GM21381 (cell line): ENCODE measurements at regions not wholly inside any gene's neighbourhood (a gene's known extent, or its start where the extent isn't known, plus 50 kb on each side); places are given as distances from the start of the nearest gene placed in this dataset.
"Not testable (repeated sequence)": the region's sequence is repeated elsewhere in the genome, so short reads cannot be mapped to it uniquely, and the experiment has no call there.

ENCODE experiments used
- ATAC-seq: cut with Tn5 transposase; IDR thresholded peaks from one replicate; pipeline ENCODE4 v1.9.1; 2021; ENCODE audit warnings: mild to moderate bottlenecking, moderate library complexity; ENCODE audit not compliant: unreplicated experiment

DNA sequence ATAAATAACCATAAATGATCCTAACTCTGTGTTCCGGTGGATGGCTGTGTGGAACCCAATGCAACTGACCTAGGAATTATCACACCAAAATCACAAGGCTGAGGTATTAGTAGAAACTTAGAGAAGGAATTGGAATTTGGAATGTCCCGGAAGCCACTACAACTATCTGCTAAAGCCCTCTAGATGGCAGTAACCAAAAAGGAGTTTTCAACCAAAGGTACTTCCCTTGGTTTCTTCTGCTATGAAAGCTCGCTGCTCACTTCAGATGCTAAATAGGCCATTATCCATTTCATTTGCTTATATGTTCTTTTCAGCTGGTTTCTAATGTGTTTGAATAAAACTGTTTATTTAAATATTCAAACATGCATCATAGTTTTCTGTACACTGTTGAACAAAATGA is 1589.1 kb upstream of the SPRY2 start:
- ATAC-seq, result no peak

DNA sequence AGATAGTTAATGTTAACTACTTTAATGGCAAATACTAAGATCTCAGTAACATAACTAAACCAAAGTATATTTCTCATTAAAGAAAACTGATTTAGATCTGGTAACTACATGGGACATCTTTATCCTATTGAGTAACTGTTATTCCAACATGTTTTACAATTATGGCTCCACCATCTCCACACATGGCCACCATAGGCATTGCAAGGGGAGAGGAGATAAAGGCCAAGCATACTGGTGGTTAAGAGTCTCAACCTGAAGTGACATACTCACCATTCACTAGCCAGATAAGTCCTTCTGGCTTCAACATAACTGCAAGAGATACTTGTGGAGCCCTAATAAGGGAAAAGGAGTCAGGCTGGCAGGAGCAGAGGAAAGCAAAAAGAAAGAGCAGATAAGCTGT is 1586.4 kb upstream of the SPRY2 start:
- ATAC-seq, result no peak

DNA sequence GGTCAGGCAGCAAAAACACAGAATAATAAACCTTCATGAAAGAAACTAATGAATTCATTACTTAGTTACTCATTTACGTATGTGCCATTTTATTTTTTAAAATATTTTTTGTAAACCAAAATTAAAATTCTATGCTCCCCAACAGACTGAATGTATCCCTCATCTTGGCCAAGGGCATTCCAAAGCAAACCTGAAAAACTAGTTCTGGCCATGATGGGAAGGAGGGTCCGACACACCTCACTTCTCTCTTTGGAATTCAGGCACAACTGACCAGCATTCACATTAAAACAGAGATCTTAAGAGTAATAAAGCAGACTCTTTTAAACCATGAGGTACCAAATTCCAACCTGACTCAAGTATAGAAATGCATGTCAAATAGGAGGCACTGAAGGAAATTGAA is 1576.9 kb upstream of the SPRY2 start:
- ATAC-seq, result no peak

DNA sequence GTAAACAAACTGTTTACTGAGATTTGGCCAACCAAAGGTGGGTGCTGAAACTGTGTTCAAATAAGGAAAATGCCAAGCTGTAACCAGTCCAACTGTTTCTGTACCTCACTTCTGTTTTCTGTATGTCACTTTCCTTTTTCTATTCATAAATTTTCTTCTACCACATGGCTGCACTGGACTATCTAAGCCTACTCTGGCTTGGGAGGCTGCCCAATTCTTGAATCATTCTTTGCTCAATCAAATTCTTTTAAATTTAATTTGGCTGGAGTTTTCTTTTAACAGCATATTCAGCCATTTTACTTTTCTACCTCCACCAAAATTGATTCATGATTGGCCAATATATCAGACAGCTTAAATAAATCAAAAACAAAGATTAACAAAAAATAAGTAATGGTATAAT is 1575.5 kb upstream of the SPRY2 start:
- ATAC-seq, result no peak

DNA sequence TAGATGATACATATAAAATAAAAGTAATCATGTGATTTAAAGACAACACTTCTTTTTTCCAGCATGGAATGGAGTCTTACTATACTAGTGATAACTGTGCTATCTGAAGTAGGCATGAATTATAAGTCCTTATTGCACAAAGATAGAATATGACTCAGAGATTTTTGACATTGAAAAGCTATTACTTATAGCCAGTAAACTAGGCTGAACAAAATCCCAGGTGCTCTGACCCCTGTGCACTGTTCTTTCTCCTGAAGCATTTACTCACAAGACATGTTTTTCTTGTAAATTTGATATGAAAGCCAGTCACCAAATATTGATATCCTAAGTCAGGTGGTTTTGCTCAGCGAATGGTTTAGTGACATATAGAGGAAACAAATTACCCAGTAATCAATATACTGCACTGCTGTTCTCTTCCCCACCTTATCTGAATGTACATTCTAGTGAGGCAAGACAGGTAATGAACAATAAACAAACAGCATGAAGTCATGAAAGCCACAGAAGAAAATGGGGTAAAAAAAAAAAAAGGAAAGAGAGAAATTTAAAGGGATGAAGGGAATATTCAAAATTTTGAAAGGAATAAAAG is 1567.0 kb upstream of the SPRY2 start:
- ATAC-seq, result no peak

DNA sequence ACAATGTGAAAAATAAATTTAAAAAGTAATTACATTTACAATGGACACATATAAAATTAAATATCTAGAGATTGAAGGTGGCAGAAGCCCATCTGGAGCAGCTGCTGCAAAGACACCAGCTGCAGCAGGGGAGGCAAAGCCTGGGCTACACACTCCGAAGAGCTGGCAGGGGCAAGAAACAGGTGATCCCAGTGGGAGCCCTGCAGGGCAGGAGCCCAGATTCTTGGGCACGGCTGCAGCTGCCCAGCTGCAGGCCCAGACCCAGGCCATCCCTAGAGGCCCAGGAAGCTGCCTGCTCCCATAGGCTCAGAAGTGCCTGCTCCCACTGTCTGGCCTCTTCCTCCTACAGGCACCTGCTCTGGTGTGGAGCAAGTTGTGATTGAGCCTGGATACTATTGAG is 1547.9 kb upstream of the SPRY2 start:
- no peak for ATAC-seq

DNA sequence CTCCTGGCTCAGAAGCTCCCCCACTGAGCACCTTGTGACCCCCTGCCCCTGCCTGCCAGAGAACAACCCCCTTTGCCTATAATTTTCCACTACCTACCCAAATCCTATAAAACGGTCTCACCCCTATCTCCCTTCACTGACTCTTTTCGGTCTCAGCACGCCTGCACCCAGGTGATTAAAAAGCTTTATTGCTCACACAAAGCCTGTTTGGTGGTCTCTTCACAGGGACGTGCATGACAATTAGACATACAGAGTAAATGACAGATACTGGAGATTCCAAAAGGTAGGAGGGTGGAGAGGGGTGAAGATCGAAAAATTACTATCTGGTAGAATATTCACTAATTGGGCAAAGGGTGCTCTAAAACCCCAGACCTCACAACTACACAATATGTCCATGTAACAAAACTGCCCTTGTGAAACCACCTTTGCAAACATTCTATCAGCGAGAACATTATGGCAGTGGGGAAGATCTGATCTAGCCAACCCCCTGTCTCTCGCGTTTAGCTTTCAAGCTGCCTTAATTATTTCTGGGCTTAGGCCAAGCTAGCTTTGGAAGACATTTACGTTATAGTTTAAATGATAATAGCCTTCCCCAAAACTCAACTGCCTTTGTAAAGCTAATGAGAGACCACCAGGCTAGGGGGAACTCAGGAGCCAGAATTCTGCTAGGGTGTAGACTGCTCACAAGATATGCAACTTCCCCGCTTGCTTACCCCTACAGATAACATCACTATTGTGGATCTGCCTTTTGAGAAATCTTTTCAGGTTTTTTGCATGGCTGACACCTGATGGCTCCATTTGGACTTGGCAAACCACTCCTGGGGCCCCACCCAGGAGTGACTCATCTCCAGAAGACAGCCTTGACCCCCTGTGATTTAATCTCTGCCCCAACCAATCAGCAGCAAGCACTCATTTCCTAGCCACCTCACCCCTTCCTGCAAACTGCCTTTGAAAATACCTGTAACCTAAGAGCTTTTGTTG is 1534.0 kb upstream of the SPRY2 start:
- no peak for ATAC-seq

DNA sequence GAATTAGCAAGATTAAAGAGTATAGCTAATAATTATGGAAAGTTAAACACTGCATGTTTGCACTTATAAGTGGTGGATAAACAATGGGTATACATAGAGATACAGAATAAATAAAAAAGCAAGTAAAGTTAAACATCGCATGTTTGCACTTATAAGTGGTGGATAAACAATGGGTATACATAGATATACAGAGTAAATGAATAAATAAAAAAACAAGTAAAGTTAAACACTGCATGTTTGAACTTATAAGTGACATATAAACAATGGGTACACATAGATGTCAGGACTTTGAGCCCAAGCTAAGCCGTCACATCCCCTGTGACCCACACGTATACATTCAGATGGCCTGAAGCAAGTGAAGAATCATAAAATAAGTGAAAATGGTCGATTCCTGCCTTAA is 1533.3 kb upstream of the SPRY2 start:
- ATAC-seq, result no peak

DNA sequence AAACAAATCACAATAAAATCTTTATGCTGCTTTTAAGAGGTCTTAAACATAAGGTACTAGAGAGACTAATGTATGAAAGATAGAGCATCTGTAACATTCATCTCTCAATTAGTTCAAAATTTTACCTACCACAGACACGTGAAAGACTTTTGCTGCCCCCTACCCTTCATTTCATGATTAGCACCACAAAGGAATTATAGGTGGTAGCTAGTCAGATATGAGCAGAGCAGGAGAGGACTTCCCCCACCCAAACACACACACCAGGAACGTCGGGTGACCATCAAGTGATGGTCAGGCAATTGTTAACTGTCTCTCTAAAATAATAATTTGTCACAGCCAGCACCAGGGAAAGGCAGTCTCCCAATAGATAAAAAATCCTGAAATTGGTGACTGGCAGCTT is 1531.7 kb upstream of the SPRY2 start:
- no peak for ATAC-seq

DNA sequence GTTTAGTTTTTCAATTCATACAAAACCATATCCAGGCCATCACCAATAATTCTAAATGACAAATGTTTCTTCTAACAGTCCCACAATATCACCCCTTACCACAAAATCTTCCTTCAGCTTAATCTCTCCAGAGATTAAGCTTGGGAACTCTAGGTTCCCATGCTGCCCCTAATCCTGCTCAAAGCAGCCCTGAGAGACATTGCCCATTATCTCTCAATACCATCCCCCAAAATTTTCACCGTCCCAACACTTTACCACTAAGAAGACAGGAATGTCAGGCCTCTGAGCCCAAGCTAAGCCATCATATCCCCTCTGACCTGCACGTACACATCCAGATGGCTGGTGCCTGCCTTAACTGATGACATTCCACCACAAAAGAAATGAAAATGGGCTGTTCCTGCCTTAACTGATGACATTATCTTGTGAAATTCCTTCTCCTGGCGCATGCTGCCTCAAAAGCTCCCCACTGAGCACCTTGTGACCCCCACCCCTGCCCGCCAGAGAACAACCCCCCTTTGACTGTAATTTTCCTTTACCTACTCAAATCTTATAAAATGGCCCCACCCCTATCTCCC is 1530.9 kb upstream of the SPRY2 start:
- not testable (repeated sequence) for ATAC-seq

DNA sequence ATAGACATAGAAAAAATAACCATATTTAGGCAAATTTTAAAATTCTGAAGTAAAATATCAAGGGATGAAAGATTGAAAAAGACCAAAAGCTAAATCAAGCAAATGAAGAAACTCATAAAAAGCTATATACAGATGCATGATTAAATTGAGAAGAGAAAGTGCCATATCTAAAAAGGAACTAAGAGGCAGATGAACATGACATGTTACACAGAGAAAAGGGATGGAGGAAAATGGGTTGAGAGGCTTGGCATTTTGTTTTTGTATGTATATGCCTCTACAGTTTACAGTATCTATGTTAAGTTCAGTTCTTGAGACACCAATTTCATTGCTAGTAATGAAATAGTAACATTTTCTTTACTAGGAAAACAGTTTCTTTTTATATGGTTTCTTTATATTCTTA is 1507.4 kb upstream of the SPRY2 start:
- no peak for ATAC-seq

DNA sequence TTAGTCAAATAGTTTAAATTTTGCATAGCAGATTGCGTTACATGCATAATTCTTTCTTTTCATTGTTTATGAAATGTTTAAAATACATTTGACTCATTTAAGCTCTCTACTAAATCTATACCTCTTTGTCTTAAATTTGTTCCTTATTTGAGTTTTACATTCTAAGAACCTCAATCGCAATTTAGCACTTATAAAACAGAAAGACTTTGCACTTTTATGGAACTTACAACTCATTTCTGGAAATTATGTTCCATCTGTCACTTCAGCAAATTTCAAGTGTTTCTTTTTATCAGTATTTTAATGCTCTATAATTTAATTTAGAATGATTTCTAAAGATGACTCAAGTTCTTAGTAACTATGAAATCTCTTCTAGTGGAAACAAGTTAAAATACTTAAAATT is 1505.8 kb upstream of the SPRY2 start:
- no peak for ATAC-seq

DNA sequence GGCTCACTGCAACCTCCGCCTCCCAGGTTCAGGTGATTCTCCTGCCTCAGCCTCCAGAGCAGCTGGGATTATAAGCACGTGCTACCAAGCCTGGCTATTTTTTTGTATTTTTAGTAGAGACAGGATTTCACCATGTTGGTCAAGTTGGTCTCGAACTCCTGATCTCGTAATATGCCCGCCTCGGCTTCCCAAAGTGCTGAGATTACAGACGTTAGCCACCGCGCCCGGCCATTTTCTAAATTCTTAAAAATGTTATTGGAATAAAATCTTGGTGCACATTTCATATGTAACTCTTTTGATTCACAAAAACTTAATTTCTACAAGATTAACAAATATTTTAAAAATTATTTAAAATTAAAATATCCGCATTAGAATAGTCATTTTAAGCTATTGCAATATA is 1480.3 kb upstream of the SPRY2 start:
- no peak for ATAC-seq

DNA sequence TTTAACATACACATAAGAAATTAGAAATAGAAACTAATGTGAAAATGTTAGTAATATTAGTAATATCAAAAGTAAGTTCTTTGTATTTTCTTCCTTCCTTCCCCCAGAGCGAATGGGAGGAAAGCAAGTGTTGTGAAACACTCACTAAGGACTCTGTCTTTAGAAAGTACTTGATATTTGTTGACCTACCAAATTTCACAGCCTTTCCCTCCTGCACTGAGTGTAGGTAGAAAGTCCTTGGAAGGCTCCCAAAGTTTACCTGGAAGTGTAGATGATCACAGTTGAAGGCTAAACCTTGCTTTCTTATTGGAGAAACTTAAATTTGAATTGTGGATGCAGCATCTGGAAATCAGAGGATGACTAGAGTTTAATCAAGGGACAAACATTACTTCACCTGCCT is 1459.5 kb upstream of the SPRY2 start:
- no peak for ATAC-seq

DNA sequence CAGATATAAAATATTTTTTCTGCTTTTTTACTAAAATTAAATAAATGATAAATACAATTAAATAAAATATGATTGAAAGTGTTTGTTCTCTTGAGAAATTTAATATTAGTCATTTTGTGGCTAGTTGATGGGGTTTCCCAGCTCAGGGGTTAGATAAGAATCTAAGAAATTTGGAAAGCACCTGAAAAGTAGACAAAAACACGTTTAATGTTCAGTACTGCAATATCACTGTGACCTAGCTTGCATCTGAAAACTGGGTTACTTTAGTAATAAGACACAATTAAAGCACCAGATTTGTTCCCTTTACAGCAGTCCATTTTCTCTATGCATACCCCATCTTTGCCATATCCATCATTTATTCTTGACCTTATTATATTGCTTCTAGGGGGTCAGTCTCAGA is 1454.8 kb upstream of the SPRY2 start:
- no peak for ATAC-seq

DNA sequence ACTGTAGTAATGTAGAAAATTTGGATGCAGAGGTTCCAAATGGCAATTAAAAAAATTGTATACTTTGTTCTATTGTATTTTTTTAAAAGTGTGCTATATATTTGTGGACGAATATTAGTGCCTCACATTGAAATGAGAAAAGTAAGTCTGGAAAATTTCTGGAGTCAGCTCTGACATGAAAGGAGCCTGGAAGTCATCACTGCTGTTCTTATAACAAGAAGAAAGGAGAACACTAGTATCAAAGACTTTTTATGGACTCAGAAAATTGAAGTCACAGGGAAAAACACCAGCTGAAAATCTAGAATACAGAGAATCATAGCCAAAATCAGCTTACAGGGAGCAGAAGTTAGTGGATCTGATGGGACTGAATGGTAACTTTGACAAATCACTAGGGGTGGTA is 1450.7 kb upstream of the SPRY2 start:
- no peak for ATAC-seq

DNA sequence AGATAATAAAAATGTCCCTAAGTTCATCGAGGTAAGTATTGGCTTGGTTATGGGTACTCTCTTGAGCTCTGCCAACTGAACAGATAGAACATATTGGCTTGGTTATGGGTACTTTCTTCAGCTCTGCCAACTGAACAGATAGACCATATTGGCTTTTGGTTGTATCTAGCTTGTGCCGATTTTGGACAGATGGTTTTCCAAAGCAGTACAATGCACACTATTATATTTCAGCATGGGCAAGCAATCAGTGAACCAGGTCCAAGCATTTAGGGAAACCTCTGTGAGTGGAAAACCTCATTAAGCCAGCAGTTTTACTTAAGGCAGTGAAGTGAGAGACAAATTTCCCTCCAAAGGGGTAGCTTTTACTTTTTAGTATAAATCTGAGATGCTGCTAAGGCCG is 1440.5 kb upstream of the SPRY2 start:
- no peak for ATAC-seq

DNA sequence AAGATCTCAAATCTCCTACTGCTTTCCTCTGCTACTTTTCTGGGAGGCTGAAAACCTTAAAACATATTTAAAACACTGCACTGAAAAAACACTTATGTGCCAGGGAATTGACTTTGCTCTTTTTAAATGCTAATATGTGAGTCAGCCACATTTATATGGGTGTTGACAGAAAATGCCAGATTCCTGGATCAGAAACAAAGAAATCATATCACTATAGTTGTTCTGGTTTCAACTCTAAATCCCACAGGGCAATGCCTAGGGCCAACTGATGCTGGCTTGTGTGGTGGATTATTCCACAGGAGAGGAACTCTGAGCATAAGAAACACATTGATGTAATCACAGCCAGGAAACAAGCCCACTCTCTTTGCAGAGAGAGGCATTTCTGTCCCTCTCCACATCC is 1439.0 kb upstream of the SPRY2 start:
- ATAC-seq, result no peak

DNA sequence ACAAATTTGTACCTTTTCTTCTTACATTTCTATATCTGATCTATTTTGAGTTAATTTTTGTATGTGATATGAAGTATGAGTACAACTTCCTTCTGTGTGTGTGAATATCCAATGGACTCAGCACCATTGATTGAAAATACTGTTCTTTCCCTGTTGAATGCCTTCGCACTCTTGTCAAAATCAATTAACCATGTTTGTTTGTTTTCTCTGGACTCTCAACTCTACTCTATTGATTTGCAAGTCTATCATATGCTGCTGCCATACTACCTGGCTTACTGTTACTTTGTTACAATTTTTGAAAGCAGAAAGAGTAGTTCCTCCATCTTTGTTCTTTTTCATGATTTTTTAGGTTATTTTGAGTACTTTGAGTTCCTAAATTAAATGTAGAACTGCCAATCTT is 1437.4 kb upstream of the SPRY2 start:
- ATAC-seq, result no peak

DNA sequence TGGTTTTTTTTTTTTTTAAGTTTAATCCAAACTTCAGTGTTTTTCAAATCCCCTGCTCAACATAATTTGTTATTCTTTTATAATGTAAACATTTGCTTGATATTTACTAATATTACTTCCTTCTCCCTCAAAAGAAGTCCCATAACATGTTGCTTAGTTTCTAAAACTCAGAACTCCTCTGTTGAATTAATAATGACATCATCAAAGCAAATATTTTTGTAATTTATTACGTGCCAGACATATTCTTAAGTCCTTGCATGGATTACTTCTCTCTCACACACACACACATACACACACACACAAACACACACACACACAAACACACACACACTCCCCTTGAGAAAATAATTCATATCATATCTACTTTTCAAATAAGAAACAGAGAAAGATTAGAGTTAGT is 1432.3 kb upstream of the SPRY2 start:
- no peak for ATAC-seq

DNA sequence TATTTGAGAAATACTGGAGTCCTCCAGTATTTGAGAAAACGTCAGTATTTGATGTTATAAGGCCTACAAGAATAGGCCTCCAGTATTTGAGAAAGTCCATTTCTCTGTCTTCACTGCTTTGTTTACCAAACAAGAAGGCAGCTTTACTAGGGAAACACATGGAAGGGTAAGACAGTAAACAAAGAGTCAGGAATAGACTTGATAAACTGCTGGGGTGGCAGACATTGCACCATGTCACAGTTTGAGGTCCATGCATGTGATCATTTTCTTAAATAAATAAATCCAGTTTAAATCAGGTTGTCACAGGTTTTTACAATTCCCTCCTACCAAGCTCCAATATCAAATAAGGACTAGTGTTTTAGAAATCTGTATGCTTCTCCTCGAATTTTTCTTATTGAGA is 1431.0 kb upstream of the SPRY2 start:
- no peak for ATAC-seq

DNA sequence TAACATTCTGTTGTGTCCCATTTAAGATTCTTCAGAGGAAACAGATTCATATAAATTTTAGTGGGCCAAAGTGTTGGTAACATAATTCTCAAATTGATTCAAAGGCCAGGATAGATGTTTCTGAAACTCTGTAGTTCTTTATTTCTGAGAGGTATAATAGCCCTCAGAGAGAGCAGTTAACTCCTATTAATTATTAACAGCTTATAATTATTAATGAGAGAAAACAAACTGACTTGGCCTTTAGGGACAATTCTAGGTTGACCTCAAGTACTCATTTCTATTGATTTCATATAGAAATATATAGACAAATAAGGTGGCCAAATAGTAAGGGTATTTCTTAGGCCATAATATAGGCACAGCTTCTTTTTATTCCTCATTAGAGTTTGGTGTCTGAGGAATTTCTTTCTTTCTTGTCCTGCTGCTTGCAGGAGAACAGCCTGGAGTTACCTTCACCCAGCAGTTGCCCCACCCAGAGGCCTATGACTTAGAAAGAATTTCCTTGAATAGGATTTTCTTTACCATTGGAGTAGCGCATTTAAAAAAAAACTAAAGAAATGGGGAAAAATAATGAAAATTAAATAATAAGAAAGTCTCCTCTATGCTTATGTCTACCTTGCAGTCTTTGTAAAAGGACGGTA is 1430.1 kb upstream of the SPRY2 start:
- ATAC-seq, result no peak
